Stomach (tissue), 8 donors: ENCODE measurements at regions not wholly inside any gene's neighbourhood (a gene's known extent, or its start where the extent isn't known, plus 50 kb on each side); places are given as distances from the start of the nearest gene placed in this dataset.
"Not testable (repeated sequence)": the region's sequence is repeated elsewhere in the genome, so short reads cannot be mapped to it uniquely, and the experiment has no call there.

ENCODE experiments used
- DNase-seq, 2 donors: peaks; one replicate each; pipeline versions ENCODE4 v3.0.0 to v3.0.0-alpha.2; 2013 to 2019
- H3K27ac ChIP-seq, 5 donors: fragments of 200-600 bp in 4 of 5; sonication (generic) in 4 of 5; one replicate each; pipeline ENCODE4 v1.5.1; 2013 to 2019; ENCODE audit warnings: mild to moderate bottlenecking in 1 of 5, moderate library complexity in 1 of 5
- H3K27me3 ChIP-seq, 3 donors: fragments of 200-600 bp; sonication (generic); one replicate each; pipeline ENCODE4 v1.5.1; 2017 to 2019; ENCODE audit warnings: mixed run types in 1 of 3
- H3K36me3 ChIP-seq, 4 donors: fragments of 200-600 bp; sonication (generic); 1 replicate in 3 of 4; 2 replicates in 1 of 4; pipeline ENCODE4 v1.5.1; 2016 to 2019
- H3K4me1 ChIP-seq, 4 donors: fragments of 200-600 bp; sonication (generic); one replicate each; pipeline ENCODE4 v1.5.1; 2016 to 2019
- H3K4me3 ChIP-seq, 4 donors: fragments of 200-600 bp; sonication (generic) in 3 of 4; one replicate each; pipeline ENCODE4 v1.5.1; 2016 to 2019; ENCODE audit warnings: mild to moderate bottlenecking in 1 of 4
- H3K9me3 ChIP-seq, 4 donors: fragments of 200-600 bp; sonication (generic); one replicate each; pipeline ENCODE4 v1.5.1; 2016 to 2019
- CTCF ChIP-seq, 7 experiments: fragments of 450-650 bp in 4 of 7; fragments of 200-600 bp in 3 of 7; sonication (generic) in 3 of 7; IDR thresholded peaks; one replicate each; pipeline ENCODE4 v1.5.1; 2016 to 2019; ENCODE audit warnings: antibody characterized with exemption in 7 of 7, control low read depth in 2 of 7, mild to moderate bottlenecking in 1 of 7
- EP300 ChIP-seq: sonication (generic); formaldehyde crosslinking; IDR thresholded peaks from one replicate; pipeline ENCODE4 v1.6.1; 2017; ENCODE audit warnings: antibody characterized with exemption
- POLR2A ChIP-seq, 4 donors: fragments of 450-650 bp; IDR thresholded peaks; one replicate each; pipeline ENCODE4 v1.6.1; 2016; ENCODE audit warnings: antibody characterized with exemption in 4 of 4, control low read depth in 2 of 4, mild to moderate bottlenecking in 1 of 4, moderate library complexity in 1 of 4
- POLR2AphosphoS5 ChIP-seq, 3 donors: sonication (generic); formaldehyde crosslinking; IDR thresholded peaks; one replicate each; pipeline ENCODE4 v1.6.1; 2016; ENCODE audit warnings: antibody characterized with exemption in 3 of 3
- WGBS, 5 donors: extraction: QIAGEN DNeasy Blood & Tissue Kit in 3 of 5; methylation state at CpG; one replicate each; pipeline versions ENCODE4 v1.1.5 to v1.1.7; 2013 to 2018; 5-methylcytosine and 5-hydroxymethylcytosine counted together
- intact Hi-C: fragments of 100-400 bp; cut with DNase I; formaldehyde crosslinking; loops from one replicate; pipeline ENCODE4 v1.15.1; 2023; ENCODE audit warnings: low total_unique reads
- donor health status: healthy with polysubstance abuse.
- donor health status: Bipolar disorder and iron deficiency.
- donor health status: healthy.

DNA sequence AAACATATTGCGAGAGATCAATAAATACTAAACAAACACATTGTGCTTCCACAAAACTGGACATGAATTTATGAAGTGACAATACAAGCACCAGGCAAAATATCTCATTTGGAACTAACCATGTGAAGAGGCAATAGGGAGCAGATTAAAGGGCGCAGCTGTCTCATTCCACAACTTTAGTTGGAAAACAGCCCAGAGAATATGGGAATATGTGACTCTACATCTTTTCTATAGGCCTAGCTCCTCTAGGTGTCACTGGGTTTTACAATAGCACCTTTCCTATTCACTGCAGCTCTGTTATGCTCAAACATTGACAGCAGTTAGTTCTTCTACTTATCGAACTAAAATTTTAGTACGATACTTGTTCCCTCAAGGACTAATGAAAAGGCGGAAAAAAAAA lies 866.3 kb upstream of the GBE1 start:
- H3K27ac ChIP-seq = no peak overlapping the region
- intact Hi-C loops = no loop called here
- TF ChIP-seq CTCF (IDR thresholded peaks at IDR 0.05) = no peak
- TF ChIP-seq POLR2AphosphoS5 (IDR thresholded peaks at IDR 0.05) = no peak
- no peak for TF ChIP-seq POLR2A (IDR thresholded peaks at IDR 0.05)
- TF ChIP-seq EP300 = no peak
- WGBS, 5 donors = 85 to 94% (median 90%) methylated on average over 5 of the region's 5 CpGs
- no peaks in the 10 kb centered on the region for H3K27me3 ChIP-seq
- no peaks in the 10 kb centered on the region for H3K36me3 ChIP-seq
- peaks cover 0 to 7% (median 3%) of the 10 kb centered on the region in 4 donors for H3K9me3 ChIP-seq
- no peak overlapping the region for H3K4me3 ChIP-seq
- no peaks in the 10 kb centered on the region for H3K4me1 ChIP-seq
- DNase-seq = no peak

- intact Hi-C loops, H3K36me3 ChIP-seq, H3K27me3 ChIP-seq, H3K27ac ChIP-seq, DNase-seq, H3K4me1 ChIP-seq, H3K4me3 ChIP-seq: not testable (repeated sequence)
- H3K9me3 ChIP-seq = peaks cover 0 to 22% (median 14%) of the 10 kb centered on the region in 4 donors
- WGBS, 5 donors = 80 to 90% (median 89%) methylated on average over 2 to 3 of the region's 3 CpGs
These were observed 859.3 kb upstream of the GBE1 start for GRCh38 chr3:82620744-82621143.

DNA sequence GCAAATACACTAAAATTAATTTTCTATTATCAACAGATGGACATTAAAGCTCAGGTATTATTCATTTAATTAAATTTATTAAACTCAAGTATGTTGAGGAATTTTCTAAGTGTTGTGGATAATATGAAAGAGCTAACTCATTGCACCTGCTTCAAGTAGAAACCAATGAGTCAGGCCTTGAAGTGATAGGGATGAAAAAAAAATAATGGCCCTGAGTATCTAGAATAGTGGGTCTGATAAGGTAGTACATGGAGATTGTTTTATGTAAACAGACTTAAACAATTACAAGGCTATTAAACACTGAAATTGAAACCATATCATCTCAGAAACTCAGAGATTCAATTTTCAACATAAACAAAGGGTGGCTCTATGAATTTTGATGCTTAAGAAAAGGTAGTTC lies 857.1 kb upstream of the GBE1 start:
- Histone ChIP-seq H3K4me1 (no peaks in the 10 kb centered on the region), H3K27ac (no peak overlapping the region), H3K4me3 (no peak overlapping the region), H3K27me3 (no peaks in the 10 kb centered on the region), H3K36me3 (no peaks in the 10 kb centered on the region), H3K9me3 (peaks cover 0 to 15% (median 11%) of the 10 kb centered on the region in 4 donors)
- intact Hi-C loops = no loop called here
- peak in 1 of 2 donors; percentile 2 for DNase-seq
- no peak for TF ChIP-seq POLR2A (IDR thresholded peaks at IDR 0.05)
- TF ChIP-seq POLR2AphosphoS5 (IDR thresholded peaks at IDR 0.05) = peak in 1 of 3 donors; percentile 14

DNA sequence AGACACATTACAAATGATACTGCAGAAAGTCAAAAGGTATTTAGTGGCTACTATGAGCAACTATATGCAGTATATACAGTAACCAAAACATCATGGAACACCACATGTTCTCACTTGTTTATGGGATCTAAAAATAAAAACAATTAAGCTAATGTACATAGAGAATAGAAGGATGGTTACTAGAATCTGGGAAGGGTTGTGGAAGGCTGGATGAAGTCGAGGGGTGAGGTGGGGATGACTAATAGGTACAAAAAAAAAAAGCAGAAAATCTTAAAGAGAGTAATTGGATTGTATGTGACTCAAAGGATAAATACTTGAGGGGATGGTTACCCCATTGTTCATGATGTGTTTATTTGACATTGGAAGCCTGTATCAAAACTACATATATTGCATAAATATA lies 848.8 kb upstream of the GBE1 start:
- Histone ChIP-seq H3K4me3 (no peak overlapping the region), H3K27ac (no peak overlapping the region), H3K4me1 (no peaks in the 10 kb centered on the region), H3K36me3 (no peaks in the 10 kb centered on the region), H3K27me3 (no peaks in the 10 kb centered on the region), H3K9me3 (no peaks in the 10 kb centered on the region)
- intact Hi-C loops = no loop called here
- no peak for DNase-seq
- TF ChIP-seq POLR2A (IDR thresholded peaks at IDR 0.05) = no peak
- no peak for TF ChIP-seq EP300
- TF ChIP-seq POLR2AphosphoS5 (IDR thresholded peaks at IDR 0.05) = no peak
- TF ChIP-seq CTCF (IDR thresholded peaks at IDR 0.05) = no peak
- WGBS, 5 donors = 54 to 71% (median 64%) methylated on average over 1 of the region's 1 CpG

DNA sequence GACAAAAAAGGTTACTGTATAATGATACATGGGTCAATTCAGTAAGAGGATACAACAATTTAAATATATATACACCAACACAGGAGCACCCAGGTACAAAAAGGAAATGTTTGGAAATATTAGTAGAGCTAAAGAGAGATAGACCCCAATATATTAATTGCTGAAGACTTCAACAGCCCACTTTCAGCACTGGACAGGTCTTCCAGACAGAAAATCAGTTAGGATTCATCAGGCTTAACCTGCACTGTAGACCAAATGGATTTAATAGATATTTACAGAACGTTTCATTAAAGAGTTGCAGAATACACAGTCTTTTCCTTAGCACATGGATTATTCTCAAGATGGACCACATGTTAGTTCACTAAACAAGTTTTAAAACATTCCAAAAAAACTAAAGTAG lies 845.9 kb upstream of the GBE1 start:
- intact Hi-C loops = no loop called here
- Histone ChIP-seq H3K4me1 (no peaks in the 10 kb centered on the region), H3K9me3 (no peaks in the 10 kb centered on the region), H3K27ac (no peak overlapping the region), H3K36me3 (no peaks in the 10 kb centered on the region), H3K27me3 (no peaks in the 10 kb centered on the region), H3K4me3 (no peak overlapping the region)
- no peak for DNase-seq
- TF ChIP-seq POLR2AphosphoS5 (IDR thresholded peaks at IDR 0.05) (no peak), EP300 (no peak), CTCF (IDR thresholded peaks at IDR 0.05) (no peak)
- 67 to 88% (median 79%) methylated on average over 1 of the region's 1 CpG for WGBS, 5 donors
